A204.1 (cell line): ENCODE measurements at regions not wholly inside any gene's neighbourhood (a gene's known extent, or its start where the extent isn't known, plus 50 kb on each side); places are given as distances from the start of the nearest gene placed in this dataset.

Experiments used
- FAIRE-seq: peaks from 2 replicates; lab custom pipeline; 2012; peaks lifted over from hg19 to GRCh38; lab: Jason Lieb, UNC

DNA sequence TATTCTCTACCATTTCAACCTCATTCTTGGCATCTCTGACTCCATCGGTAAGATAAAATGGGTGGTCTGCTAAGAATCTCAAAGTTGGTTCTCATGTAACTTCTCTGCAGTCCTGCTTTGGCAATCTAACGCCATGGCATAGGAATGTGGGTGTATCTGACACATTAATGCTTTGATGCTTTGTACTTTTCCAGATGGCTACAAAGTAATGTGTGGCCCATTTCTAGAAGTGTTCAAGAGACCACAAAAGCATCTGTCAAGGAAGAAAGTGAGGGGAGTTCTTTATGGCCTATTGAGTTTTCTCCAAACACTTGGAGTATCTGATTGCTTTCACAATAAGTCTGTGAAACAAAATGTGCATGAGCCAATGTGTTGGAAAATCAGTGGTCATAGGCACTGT, 339.9 kb upstream of the TGFBR2 start:
- no peak for FAIRE-seq

DNA sequence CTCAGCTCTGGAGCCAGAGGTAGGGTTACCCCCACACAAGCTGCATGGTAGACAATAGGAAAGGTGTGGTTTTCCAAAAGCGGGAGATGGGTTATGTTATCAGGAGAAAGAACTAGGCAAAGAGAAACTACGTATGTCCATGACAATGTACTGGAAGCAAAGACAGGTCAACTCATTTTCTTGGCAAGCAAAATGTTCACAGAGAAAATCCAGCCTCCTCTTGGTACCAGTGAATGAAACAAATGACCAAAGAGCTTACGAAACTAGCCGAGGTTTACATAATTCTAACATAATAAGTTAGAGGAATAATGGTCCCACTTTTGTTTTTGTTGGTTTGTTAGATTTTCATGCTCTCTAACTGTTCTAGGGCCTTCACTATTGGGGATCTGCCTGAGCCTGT, 338.1 kb upstream of the TGFBR2 start:
- FAIRE-seq = no peak

DNA sequence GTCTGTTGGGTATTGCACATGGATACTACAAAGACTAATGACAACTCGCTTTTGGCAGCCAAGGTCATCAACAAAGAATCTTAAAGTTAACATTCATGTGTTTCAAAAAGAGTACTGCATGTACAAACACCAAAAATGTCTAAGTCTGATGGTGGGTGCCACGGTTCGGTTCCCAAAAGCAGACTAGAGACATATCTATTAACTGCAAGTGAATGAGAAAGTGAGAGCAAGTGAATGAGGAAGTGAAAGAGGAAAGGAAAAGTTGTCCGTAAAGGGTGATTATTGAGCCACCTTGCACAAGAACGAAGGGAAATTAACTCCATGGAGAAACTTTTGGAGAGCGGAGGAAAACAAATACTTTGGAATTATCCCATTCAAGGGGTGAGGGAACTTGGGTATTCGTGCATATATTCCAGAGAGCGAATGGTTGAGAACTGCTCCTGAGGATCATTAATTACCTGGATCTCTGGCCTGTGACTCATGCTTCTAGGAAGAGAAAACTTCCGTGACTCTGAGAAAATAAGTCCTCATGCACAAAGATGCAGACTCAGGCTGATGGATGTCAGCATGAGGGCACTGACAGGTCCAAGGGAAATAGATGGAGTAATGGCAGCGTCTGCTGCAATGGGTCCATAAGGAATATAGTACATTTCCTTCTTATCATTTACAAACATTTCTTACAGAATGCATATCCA, 336.5 kb upstream of the TGFBR2 start:
- no peak for FAIRE-seq

DNA sequence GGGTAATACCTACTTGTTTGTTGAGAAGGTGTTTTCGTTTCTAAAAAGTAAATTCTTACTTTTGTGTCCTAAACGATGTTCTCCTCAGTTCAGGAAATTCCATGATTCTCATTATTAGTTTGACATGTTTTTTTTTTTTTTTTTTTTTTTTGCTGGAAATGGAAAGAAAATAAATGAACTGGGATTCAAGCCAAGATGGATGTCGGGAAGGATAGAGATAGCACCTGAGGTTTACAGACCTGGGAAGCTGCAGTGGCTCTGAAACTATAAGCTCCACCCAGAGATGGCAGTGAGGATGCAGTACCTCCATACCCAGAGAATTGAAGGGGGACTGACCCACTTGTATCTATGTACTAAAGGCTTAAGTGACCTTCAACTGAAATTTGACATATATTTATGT, 334.6 kb upstream of the TGFBR2 start:
- FAIRE-seq = no peak

GRCh38 chr3:30273304-30274072, 332.9 kb upstream of the TGFBR2 start:
- no peak for FAIRE-seq

- FAIRE-seq = no peak
Observed at GRCh38 chr3:30277494-30277893, 328.9 kb upstream of the TGFBR2 start.

DNA sequence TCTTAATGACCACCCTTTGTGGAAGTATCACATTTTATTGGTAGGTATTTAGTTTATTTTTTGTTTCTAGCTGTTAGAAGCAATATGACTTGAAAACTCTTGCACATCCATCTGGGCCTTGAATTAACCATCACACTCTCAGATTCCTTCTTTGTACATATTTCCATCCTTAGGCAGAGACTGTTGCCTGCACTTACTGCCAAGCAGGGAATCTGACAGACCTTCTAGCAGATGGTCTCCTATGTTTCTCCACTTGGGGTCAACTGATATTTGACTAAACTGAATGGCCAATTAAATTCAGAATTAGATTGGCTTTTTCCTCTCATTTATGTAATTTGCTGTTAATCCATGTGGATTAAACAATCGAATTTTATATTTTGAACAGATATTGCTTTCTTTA, 324.9 kb upstream of the TGFBR2 start:
- no peak for FAIRE-seq

- no peak for FAIRE-seq
Observed at GRCh38 chr3:30282154-30282696, 324.2 kb upstream of the TGFBR2 start.

GRCh38 chr3:30285188-30286006, 321.0 kb upstream of the TGFBR2 start:
- no peak for FAIRE-seq

DNA sequence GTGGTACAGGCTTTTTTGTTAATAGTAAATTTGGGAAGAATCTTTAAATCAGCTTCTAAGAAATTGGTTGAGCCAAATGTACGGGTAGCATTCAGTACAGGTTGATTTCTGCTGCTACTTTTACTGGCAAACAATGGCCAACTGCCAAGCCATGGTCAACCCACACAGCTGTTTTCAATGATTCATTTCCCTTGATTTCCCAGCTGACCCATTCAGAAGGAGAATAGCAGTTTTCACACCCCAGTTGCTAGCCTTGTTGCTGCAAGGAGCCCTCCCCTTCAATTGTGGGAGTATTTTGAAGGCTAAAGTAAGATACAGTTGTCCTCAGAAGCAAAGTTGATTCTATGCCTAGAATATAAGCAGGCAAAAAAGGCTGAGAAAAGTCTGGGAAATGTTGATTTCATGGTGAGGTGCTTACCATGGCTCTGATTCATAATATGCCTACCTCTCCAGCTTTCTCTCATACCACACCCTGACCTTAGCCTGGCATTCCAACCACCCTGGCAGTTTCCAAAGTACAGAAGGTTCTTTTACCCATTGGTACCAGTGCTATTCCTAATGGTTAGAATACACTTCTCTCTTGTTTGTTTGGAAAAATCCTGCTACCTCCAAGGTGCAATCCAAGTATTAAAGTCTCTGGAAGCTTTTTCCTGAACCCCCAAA, 320.3 kb upstream of the TGFBR2 start:
- FAIRE-seq = no peak

GRCh38 chr3:30286811-30287210, 319.6 kb upstream of the TGFBR2 start:
- no peak for FAIRE-seq

GRCh38 chr3:30288830-30289229, 317.6 kb upstream of the TGFBR2 start:
- no peak for FAIRE-seq

GRCh38 chr3:30289324-30289723, 317.1 kb upstream of the TGFBR2 start:
- no peak for FAIRE-seq

GRCh38 chr3:30289766-30290165, 316.6 kb upstream of the TGFBR2 start:
- FAIRE-seq = no peak

- FAIRE-seq = no peak
Observed at GRCh38 chr3:30290479-30290878, 315.9 kb upstream of the TGFBR2 start.

DNA sequence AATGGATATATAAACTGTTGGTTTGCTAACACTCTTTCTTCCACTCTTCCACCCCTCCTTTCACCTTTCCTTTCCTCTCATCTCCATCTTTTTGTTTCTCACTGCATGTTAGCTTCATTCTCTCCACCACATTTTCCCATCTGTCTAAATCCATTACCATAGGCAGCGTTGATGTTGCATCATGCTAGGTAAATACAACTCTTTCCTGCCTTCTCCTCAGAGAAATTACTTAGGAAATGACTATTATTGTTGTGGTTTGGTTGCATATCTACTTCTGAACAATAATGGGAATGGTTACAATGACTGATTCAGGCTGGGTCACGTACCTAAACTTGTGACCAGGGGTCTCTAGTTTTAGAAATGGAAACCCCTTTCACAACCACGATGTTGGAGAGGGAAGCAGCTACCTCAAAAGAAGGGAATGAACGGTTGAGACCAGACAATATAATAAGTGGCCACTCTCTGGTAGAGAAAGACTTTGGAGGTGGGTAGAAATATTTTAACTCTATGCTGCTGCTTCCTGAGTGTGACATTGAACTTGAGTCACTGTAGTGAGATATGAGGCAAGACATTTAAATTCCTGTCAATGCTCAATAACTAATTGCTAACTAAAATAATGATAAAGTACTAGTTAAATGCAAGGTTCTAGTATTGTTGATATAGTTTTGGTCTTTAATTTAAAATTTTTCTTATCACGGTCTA, 314.1 kb upstream of the TGFBR2 start:
- FAIRE-seq = no peak

- no peak for FAIRE-seq
Observed at GRCh38 chr3:30293621-30294240, 312.7 kb upstream of the TGFBR2 start.

GRCh38 chr3:30294241-30294667, 312.1 kb upstream of the TGFBR2 start:
- FAIRE-seq = no peak

- no peak for FAIRE-seq
Observed at GRCh38 chr3:30297112-30297511, 309.3 kb upstream of the TGFBR2 start.

- FAIRE-seq = no peak
Observed at GRCh38 chr3:30299674-30300385, 306.6 kb upstream of the TGFBR2 start.
